DND-41 (cell line): ENCODE measurements at regions not wholly inside any gene's neighbourhood (a gene's known extent, or its start where the extent isn't known, plus 50 kb on each side); places are given as distances from the start of the nearest gene placed in this dataset.

Source experiments
- EZH2 ChIP-seq: IDR thresholded peaks from 3 replicates; pipeline ENCODE4 v1.6.1; 2012; ENCODE audit warnings: borderline replicate concordance, low read depth, mild to moderate bottlenecking, moderate library complexity, low read length, inconsistent platforms; ENCODE audit not compliant: severe bottlenecking
- TF ChIP-seq, protein P1 (sequence below): IDR thresholded peaks from 2 replicates; pipeline ENCODE4 v1.5.1; 2012; ENCODE audit warnings: borderline replicate concordance, low read length, moderate library complexity, mild to moderate bottlenecking; ENCODE audit not compliant: poor library complexity, severe bottlenecking; ENCODE audit errors: extremely low read depth

DNA sequence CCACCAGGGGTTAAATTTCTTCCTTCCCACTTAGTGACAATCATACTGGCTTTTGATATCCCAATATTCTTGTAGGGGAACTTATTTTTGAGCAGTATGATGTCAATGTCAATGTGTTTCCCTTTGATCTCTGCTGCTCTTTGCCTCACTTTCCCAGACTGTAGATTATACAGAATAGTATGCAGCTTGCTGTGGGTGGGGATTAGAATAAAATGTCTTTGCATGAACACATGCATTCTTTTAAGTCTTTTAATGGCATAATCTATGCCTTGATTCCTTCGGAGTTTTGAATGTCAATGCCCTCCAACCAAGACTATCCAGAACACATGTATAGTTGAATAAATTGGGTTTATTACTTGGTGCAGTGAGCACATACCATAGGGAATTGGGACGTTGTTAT is 125.5 kb downstream of the IL20RB start:
- TF ChIP-seq, protein P1, sequence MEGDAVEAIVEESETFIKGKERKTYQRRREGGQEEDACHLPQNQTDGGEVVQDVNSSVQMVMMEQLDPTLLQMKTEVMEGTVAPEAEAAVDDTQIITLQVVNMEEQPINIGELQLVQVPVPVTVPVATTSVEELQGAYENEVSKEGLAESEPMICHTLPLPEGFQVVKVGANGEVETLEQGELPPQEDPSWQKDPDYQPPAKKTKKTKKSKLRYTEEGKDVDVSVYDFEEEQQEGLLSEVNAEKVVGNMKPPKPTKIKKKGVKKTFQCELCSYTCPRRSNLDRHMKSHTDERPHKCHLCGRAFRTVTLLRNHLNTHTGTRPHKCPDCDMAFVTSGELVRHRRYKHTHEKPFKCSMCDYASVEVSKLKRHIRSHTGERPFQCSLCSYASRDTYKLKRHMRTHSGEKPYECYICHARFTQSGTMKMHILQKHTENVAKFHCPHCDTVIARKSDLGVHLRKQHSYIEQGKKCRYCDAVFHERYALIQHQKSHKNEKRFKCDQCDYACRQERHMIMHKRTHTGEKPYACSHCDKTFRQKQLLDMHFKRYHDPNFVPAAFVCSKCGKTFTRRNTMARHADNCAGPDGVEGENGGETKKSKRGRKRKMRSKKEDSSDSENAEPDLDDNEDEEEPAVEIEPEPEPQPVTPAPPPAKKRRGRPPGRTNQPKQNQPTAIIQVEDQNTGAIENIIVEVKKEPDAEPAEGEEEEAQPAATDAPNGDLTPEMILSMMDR = no peak
- no peak for TF ChIP-seq EZH2
